ENCODE measurements at regions not wholly inside any gene's neighbourhood (a gene's known extent, or its start where the extent isn't known, plus 50 kb on each side); places are given as distances from the start of the nearest gene placed in this dataset.

DNA sequence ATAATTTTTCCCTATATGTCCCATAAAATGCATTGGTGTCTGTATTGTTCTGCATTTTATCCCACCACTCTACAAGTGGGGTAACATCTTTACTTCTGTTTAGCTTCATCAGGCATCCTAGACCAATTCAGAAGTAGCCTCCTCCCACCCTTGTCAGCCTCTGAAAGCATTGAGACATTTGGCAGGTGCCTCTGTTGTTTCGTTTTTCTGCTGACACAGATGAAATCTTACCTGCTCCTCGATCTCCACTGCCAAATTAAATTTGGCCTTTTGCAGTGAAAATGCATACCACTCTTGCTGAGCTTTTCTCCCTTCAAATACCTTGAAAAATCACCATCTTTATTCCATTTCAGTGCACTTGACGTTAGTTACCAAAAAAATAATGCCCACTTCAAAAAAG, 83.5 kb upstream of the STARD13 start:
- no peak for DNase-seq (ENCODE audit: low read depth, low spot score)
- POLR2A ChIA-PET, result interaction anchor here (0.5 kb wide), 1 partner anchor 17 kb away, joined by 4 read pairs; no protein-coding TSS in a partner anchor
- no TSS peak for BruUV-seq (replicated peaks)
- Histone ChIP-seq H3K27me3 (ENCODE audit: control insufficient read depth, insufficient read depth, low read length) (no peaks in the 10 kb centered on the region), H3K27ac (ENCODE audit: low read length) (no peak overlapping the region), H3K4me1 (ENCODE audit: control insufficient read depth, insufficient read depth, low read length) (no peaks in the 10 kb centered on the region), H3K36me3 (ENCODE audit: control insufficient read depth, insufficient read depth, low read length) (no peaks in the 10 kb centered on the region), H3K9me3 (ENCODE audit: control insufficient read depth, insufficient read depth, low read depth, low read length) (no peaks in the 10 kb centered on the region), H3K4me3 (ENCODE audit: low read depth in 2 of 2, low read length in 2 of 2) (no peak overlapping the region)
- TF ChIP-seq REST (IDR thresholded peaks at IDR 0.05; ENCODE audit: insufficient read depth in 1 of 2, low read depth in 2 of 2, low read length in 1 of 2) (no peak), POLR2AphosphoS5 (IDR thresholded peaks at IDR 0.05; ENCODE audit: low read depth, low read length) (no peak), SIN3A (IDR thresholded peaks at IDR 0.05; ENCODE audit: borderline replicate concordance, insufficient read depth, low read depth, low read length) (no peak)
- CTCF ChIA-PET, result no interaction called here
- no peak for ATAC-seq
- intact Hi-C loops (cut with micrococcal nuclease; ENCODE audit: unreplicated experiment) (no loop called here), in situ Hi-C loops (cut with HindIII; ENCODE audit: low pct_unique_long_range_greater_than_20kb, low sequenced_read_pairs) (no loop called here)

DNA sequence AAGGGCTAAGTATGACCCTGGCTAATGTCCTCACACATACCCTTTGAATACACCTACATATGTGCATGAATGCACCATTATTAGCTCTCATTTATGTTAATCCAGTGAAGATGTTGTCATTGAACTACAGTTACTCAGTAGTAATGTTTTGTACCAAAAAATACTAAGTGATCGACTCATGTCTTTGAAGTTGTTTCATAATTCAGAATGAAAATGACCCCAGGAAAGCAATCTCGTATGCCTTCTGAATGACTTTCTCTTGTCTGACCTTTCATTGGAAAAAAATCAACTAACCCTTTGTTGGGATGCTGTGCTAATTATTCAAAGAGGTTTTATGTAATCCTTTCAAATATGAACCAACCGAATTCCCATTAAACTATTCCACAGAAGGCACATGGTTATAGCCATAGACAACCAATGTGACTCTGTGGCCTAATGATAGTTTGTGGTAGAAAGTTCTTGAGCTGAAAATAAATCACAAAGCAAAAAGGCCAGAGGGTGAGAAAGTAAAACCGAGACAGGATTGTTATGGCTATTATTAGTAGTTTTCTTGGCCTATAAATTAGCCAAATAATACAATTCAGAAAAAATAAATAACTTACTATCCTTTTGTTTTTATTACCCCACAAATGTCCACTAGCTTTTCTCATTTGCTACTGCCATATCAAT, 86.8 kb upstream of the STARD13 start:
- no peak for ATAC-seq
- no peak overlapping the region for H3K27ac ChIP-seq (ENCODE audit: low read length)
- intact Hi-C loops (cut with micrococcal nuclease; ENCODE audit: unreplicated experiment) (no loop called here), in situ Hi-C loops (cut with HindIII; ENCODE audit: low pct_unique_long_range_greater_than_20kb, low sequenced_read_pairs) (no loop called here)
- no peaks in the 10 kb centered on the region for H3K36me3 ChIP-seq (ENCODE audit: control insufficient read depth, insufficient read depth, low read length)
- H3K9me3 ChIP-seq (ENCODE audit: control insufficient read depth, insufficient read depth, low read depth, low read length), result no peaks in the 10 kb centered on the region
- H3K4me3 ChIP-seq (ENCODE audit: low read depth in 2 of 2, low read length in 2 of 2), result no peak overlapping the region
- DNase-seq (ENCODE audit: low read depth, low spot score), result no peak
- no TSS peak for BruUV-seq (replicated peaks)
- H3K4me1 ChIP-seq (ENCODE audit: control insufficient read depth, insufficient read depth, low read length), result no peaks in the 10 kb centered on the region
- H3K27me3 ChIP-seq (ENCODE audit: control insufficient read depth, insufficient read depth, low read length), result no peaks in the 10 kb centered on the region
- TF ChIP-seq REST (IDR thresholded peaks at IDR 0.05; ENCODE audit: insufficient read depth in 1 of 2, low read depth in 2 of 2, low read length in 1 of 2), result no peak
- ChIA-PET CTCF (no interaction called here), POLR2A (no interaction called here)

GRCh38 chr13:33373624-33374023, 88.1 kb upstream of the STARD13 start:
- intact Hi-C loops (cut with micrococcal nuclease; ENCODE audit: unreplicated experiment), result no loop called here
- CTCF ChIA-PET, result no interaction called here
- BruUV-seq (replicated peaks), result no TSS peak

More at GRCh38 chr13:33373624-33374023, 88.1 kb upstream of the STARD13 start:
- in situ Hi-C loops (cut with HindIII; ENCODE audit: low pct_unique_long_range_greater_than_20kb, low sequenced_read_pairs), result no loop called here
- POLR2A ChIA-PET, result no interaction called here
- DNase-seq (ENCODE audit: low read depth, low spot score), result no peak
- H3K27me3 ChIP-seq (ENCODE audit: control insufficient read depth, insufficient read depth, low read length), result no peaks in the 10 kb centered on the region
- no peaks in the 10 kb centered on the region for H3K4me1 ChIP-seq (ENCODE audit: control insufficient read depth, insufficient read depth, low read length)
- TF ChIP-seq, protein P1, sequence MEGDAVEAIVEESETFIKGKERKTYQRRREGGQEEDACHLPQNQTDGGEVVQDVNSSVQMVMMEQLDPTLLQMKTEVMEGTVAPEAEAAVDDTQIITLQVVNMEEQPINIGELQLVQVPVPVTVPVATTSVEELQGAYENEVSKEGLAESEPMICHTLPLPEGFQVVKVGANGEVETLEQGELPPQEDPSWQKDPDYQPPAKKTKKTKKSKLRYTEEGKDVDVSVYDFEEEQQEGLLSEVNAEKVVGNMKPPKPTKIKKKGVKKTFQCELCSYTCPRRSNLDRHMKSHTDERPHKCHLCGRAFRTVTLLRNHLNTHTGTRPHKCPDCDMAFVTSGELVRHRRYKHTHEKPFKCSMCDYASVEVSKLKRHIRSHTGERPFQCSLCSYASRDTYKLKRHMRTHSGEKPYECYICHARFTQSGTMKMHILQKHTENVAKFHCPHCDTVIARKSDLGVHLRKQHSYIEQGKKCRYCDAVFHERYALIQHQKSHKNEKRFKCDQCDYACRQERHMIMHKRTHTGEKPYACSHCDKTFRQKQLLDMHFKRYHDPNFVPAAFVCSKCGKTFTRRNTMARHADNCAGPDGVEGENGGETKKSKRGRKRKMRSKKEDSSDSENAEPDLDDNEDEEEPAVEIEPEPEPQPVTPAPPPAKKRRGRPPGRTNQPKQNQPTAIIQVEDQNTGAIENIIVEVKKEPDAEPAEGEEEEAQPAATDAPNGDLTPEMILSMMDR (IDR thresholded peaks at IDR 0.05), result no peak
- TF ChIP-seq POLR2AphosphoS5 (IDR thresholded peaks at IDR 0.05; ENCODE audit: low read depth, low read length) (no peak), SIN3A (IDR thresholded peaks at IDR 0.05; ENCODE audit: borderline replicate concordance, insufficient read depth, low read depth, low read length) (no peak), TCF7L2 (IDR thresholded peaks at IDR 0.05; ENCODE audit: low read depth, low read length) (no peak), REST (IDR thresholded peaks at IDR 0.05; ENCODE audit: insufficient read depth in 1 of 2, low read depth in 2 of 2, low read length in 1 of 2) (no peak)
- H3K4me3 ChIP-seq (ENCODE audit: low read depth in 2 of 2, low read length in 2 of 2), result no peak overlapping the region
- no peaks in the 10 kb centered on the region for H3K36me3 ChIP-seq (ENCODE audit: control insufficient read depth, insufficient read depth, low read length)
- no peak overlapping the region for H3K27ac ChIP-seq (ENCODE audit: low read length)
- no peaks in the 10 kb centered on the region for H3K9me3 ChIP-seq (ENCODE audit: control insufficient read depth, insufficient read depth, low read depth, low read length)
- no peak for ATAC-seq

All from Panc1 (cell line).